ENCODE measurements at regions not wholly inside any gene's neighbourhood (a gene's known extent, or its start where the extent isn't known, plus 50 kb on each side); places are given as distances from the start of the nearest gene placed in this dataset.

- DNase-seq (ENCODE audit: low spot score in 2 of 2) = peak; percentile 72 to 78
- no peaks in the 10 kb centered on the region for H3K36me3 ChIP-seq
- 33% methylated on average over 14 of the region's 14 CpGs for WGBS
- peak overlapping the region; percentile 59 for H3K27ac ChIP-seq
- TF ChIP-seq CTCF (IDR thresholded peaks at IDR 0.05) = no peak
- no peak for TF ChIP-seq EP300 (IDR thresholded peaks at IDR 0.05)
- TF ChIP-seq POLR2AphosphoS5 (IDR thresholded peaks at IDR 0.05) = no peak
- TF ChIP-seq POLR2A (IDR thresholded peaks at IDR 0.05) = no peak
- H3K4me1 ChIP-seq = peaks cover 47% of the 10 kb centered on the region
- H3K4me3 ChIP-seq = peak overlapping the region; percentile 33
- H3K9me3 ChIP-seq = no peaks in the 10 kb centered on the region
- no peaks in the 10 kb centered on the region for H3K27me3 ChIP-seq
Measured at GRCh38 chr5:125412561-125413495, 666.4 kb upstream of the ZNF608 start.

- Histone ChIP-seq H3K4me1 (peaks cover 44% of the 10 kb centered on the region), H3K36me3 (no peaks in the 10 kb centered on the region), H3K27me3 (no peaks in the 10 kb centered on the region), H3K4me3 (no peak overlapping the region), H3K9me3 (no peaks in the 10 kb centered on the region), H3K27ac (no peak overlapping the region)
- 75% methylated on average over 3 of the region's 3 CpGs for WGBS
- no peak for DNase-seq (ENCODE audit: low spot score in 2 of 2)
- no peak for TF ChIP-seq POLR2AphosphoS5 (IDR thresholded peaks at IDR 0.05)
- TF ChIP-seq CTCF (IDR thresholded peaks at IDR 0.05) = no peak
- TF ChIP-seq POLR2A (IDR thresholded peaks at IDR 0.05) = no peak
- no peak for TF ChIP-seq EP300 (IDR thresholded peaks at IDR 0.05)
Measured at GRCh38 chr5:125413496-125414274, 667.2 kb upstream of the ZNF608 start.

- H3K27ac ChIP-seq = no peak overlapping the region
- H3K27me3 ChIP-seq = no peaks in the 10 kb centered on the region
- DNase-seq (ENCODE audit: low spot score in 2 of 2) = no peak
- no peaks in the 10 kb centered on the region for H3K9me3 ChIP-seq
- TF ChIP-seq POLR2AphosphoS5 (IDR thresholded peaks at IDR 0.05) = no peak
- TF ChIP-seq EP300 (IDR thresholded peaks at IDR 0.05) = no peak
- TF ChIP-seq CTCF (IDR thresholded peaks at IDR 0.05) = no peak
- TF ChIP-seq POLR2A (IDR thresholded peaks at IDR 0.05) = no peak
- WGBS = 89% methylated on average over 6 of the region's 6 CpGs
- no peaks in the 10 kb centered on the region for H3K36me3 ChIP-seq
- H3K4me3 ChIP-seq = no peak overlapping the region
- H3K4me1 ChIP-seq = peaks cover 30% of the 10 kb centered on the region
Measured at GRCh38 chr5:125415126-125415525, 668.7 kb upstream of the ZNF608 start.

GRCh38 chr5:125416055-125416454, 669.6 kb upstream of the ZNF608 start:
- no peaks in the 10 kb centered on the region for H3K36me3 ChIP-seq
- no peak overlapping the region for H3K4me3 ChIP-seq
- no peaks in the 10 kb centered on the region for H3K27me3 ChIP-seq
- no peak overlapping the region for H3K27ac ChIP-seq
- TF ChIP-seq CTCF (IDR thresholded peaks at IDR 0.05) (no peak), POLR2AphosphoS5 (IDR thresholded peaks at IDR 0.05) (no peak), EP300 (IDR thresholded peaks at IDR 0.05) (no peak), POLR2A (IDR thresholded peaks at IDR 0.05) (no peak)
- H3K4me1 ChIP-seq = peaks cover 21% of the 10 kb centered on the region
- no peak for DNase-seq (ENCODE audit: low spot score in 2 of 2)
- no peaks in the 10 kb centered on the region for H3K9me3 ChIP-seq
- WGBS = 89% methylated on average over 2 of the region's 2 CpGs

- DNase-seq (ENCODE audit: low spot score in 2 of 2) = no peak
- no peaks in the 10 kb centered on the region for H3K9me3 ChIP-seq
- no peak for TF ChIP-seq POLR2A (IDR thresholded peaks at IDR 0.05)
- H3K27ac ChIP-seq = no peak overlapping the region
- no peak overlapping the region for H3K4me3 ChIP-seq
- H3K27me3 ChIP-seq = no peaks in the 10 kb centered on the region
- H3K36me3 ChIP-seq = no peaks in the 10 kb centered on the region
- 81% methylated on average over 2 of the region's 2 CpGs for WGBS
- no peaks in the 10 kb centered on the region for H3K4me1 ChIP-seq
Measured at GRCh38 chr5:125421006-125421405, 674.6 kb upstream of the ZNF608 start.

Measured in suprapubic skin (tissue), 4 donors.